ENCODE measurements at regions not wholly inside any gene's neighbourhood (a gene's known extent, or its start where the extent isn't known, plus 50 kb on each side); places are given as distances from the start of the nearest gene placed in this dataset.

DNA sequence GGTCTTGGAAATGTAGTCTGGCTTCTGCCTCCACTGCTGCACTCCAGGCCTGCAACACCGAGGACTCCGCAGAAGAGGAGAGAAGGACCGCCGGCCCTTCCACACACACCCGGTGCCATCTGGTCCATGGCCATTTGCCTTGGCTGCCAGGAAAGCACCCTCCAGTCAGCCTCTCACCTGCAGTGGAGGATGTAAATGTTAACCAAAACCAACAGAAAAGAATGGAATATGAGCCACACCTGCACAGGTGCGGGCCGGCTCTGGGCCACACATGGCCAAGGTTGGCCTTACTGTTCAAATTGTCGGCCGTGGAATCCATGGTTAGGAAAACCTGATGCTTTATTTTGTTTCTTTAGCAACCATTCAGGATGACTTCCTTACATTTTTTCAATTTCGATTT lies 178.3 kb upstream of the C2CD4B start:
- no peak for TF ChIP-seq CTCF (conservative IDR thresholded peaks at IDR 0.05; ENCODE audit: control insufficient read depth, insufficient read depth, low read depth, low read length)

GRCh38 chr15:62344806-62345539 lies 179.9 kb upstream of the C2CD4B start:
- peak; percentile 39 for DNase-seq (ENCODE audit: low read depth)
- peak; percentile 55 for TF ChIP-seq CTCF (conservative IDR thresholded peaks at IDR 0.05; ENCODE audit: control insufficient read depth, insufficient read depth, low read depth, low read length)
- no peak overlapping the region for H3K4me3 ChIP-seq (ENCODE audit: control insufficient read depth, low read depth, low read length)

More for the DNA sequence above, 178.3 kb upstream of the C2CD4B start:
- H3K4me3 ChIP-seq (ENCODE audit: control insufficient read depth, low read depth, low read length), result no peak overlapping the region
- no peak for DNase-seq (ENCODE audit: low read depth)

DNA sequence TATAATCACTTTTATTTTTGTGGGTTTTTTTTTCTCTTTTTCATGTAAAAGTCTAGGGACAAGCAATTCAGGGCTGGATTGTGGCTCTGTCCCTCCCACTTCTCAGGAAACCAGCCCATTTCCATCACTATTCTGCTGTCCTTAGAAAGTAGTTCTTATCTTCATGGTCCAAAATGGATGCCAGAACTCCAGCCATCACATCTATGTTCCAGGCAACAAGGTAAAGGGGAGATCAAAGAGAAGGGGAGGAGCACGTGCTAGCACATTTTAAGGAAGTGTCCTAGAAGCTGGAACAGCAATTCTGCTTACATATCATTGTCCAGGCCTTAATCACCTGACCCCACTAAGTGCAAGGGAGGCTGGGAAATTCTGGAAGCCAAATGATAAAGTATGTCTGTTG lies 181.1 kb upstream of the C2CD4B start:
- no peak for DNase-seq (ENCODE audit: low read depth)
- no peak for TF ChIP-seq CTCF (conservative IDR thresholded peaks at IDR 0.05; ENCODE audit: control insufficient read depth, insufficient read depth, low read depth, low read length)
- no peak overlapping the region for H3K4me3 ChIP-seq (ENCODE audit: control insufficient read depth, low read depth, low read length)

DNA sequence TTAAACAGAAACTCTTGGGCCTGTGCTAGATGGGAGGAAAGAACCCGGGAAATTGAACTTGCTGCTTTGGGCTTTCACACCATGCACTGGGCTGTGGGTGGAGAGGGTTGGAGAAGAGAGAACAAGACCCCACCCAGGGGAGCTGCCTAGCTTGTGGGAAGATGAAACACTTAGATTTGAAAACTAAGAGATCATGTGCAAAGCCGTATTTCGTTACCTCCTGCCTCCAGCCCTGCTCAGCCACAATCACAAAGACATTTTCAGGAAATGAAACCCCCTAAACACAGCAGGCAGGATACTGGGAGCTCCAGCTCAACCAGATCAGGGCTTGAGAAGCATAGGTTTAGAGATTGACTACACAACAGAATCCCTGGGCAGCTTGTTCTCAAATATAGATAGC lies 183.0 kb upstream of the C2CD4B start:
- TF ChIP-seq CTCF (conservative IDR thresholded peaks at IDR 0.05; ENCODE audit: control insufficient read depth, insufficient read depth, low read depth, low read length), result no peak
- DNase-seq (ENCODE audit: low read depth), result no peak

DNA sequence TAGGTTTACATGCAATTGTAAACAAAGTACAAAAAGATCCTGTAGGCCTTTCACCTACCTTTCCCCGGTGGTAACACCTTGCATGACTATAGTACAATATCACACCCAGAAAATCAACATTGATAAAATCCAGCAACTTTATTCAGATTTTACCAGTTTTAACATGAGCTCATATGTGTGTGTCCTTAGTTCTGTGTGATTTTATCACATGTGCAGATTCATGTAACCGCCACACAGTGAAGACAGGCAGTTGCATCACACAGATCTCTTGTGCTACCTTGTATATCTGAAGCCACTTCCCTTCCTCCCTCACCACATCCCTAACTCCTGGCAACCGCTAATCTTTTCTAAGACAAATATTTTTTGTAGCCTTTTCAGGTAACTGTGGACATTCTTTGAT lies 183.5 kb upstream of the C2CD4B start:
- H3K4me3 ChIP-seq (ENCODE audit: control insufficient read depth, low read depth, low read length), result no peak overlapping the region

More for the DNA sequence above, 183.0 kb upstream of the C2CD4B start:
- H3K4me3 ChIP-seq (ENCODE audit: control insufficient read depth, low read depth, low read length), result no peak overlapping the region

GRCh38 chr15:62352817-62353216 lies 187.7 kb upstream of the C2CD4B start:
- no peak for DNase-seq (ENCODE audit: low read depth)
- TF ChIP-seq CTCF (conservative IDR thresholded peaks at IDR 0.05; ENCODE audit: control insufficient read depth, insufficient read depth, low read depth, low read length), result no peak
- H3K4me3 ChIP-seq (ENCODE audit: control insufficient read depth, low read depth, low read length), result no peak overlapping the region

More for the DNA sequence above, 183.5 kb upstream of the C2CD4B start:
- DNase-seq (ENCODE audit: low read depth), result no peak
- no peak for TF ChIP-seq CTCF (conservative IDR thresholded peaks at IDR 0.05; ENCODE audit: control insufficient read depth, insufficient read depth, low read depth, low read length)
